ENCODE measurements at regions not wholly inside any gene's neighbourhood (a gene's known extent, or its start where the extent isn't known, plus 50 kb on each side); places are given as distances from the start of the nearest gene placed in this dataset.

DNA sequence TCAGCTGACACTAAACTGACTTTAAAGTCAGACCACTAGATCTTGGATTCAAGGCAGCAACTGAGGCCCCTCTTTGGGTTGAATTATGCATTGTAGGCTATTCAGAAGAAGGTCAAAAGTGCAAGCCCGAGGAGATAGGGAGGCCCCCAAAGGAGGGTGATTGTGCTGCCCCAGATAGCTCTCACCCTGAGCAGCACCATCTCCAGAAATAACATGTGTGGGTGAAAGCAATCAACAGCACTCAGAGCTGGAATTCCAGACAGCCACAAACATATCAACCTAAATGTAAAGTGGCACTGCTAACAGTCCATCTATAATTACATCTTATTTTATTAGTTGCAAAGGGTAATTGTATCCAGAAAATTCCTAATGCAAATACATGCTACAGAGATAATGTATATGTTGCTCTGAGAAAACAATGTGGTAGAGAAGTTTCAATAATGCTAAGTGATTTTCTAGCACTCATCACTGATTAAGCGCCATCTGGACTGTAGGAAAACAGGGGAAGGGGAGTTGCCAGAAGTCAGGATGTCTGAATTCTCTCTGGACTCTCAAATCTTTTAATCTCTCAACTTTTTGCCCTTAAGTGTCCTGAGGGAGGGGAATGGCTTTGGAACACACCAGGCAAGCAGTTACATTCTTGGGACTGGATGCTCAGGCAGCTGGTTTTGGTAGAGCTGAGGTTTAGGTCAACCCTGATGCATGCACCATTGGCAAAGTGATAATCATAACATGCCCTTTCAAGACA, 61.8 kb upstream of the SFRP2 start:
- DNase-seq (ENCODE audit: low spot score): no peak

- no peak for DNase-seq (ENCODE audit: low spot score)
Measured at GRCh38 chr4:153844144-153844543, 55.3 kb upstream of the SFRP2 start.
